Fibroblast of pulmonary artery (primary cell): ENCODE measurements at regions not wholly inside any gene's neighbourhood (a gene's known extent, or its start where the extent isn't known, plus 50 kb on each side); places are given as distances from the start of the nearest gene placed in this dataset.

ENCODE experiments used
- DNase-seq: peaks from one replicate; pipeline ENCODE4 v3.0.0-alpha.2; 2010; ENCODE audit warnings: low read depth
- H3K4me3 ChIP-seq: replicated peaks from 2 replicates; pipeline ENCODE4 v1.5.1; 2011; ENCODE audit warnings: low read depth, mild to moderate bottlenecking, control low read depth, low read length, moderate library complexity
- CTCF ChIP-seq: IDR thresholded peaks from 2 replicates; pipeline ENCODE4 v1.5.1; 2011; ENCODE audit warnings: mild to moderate bottlenecking, control low read depth, low read length, inconsistent platforms; ENCODE audit errors: missing control alignments

- H3K4me3 ChIP-seq, result no peak overlapping the region
- TF ChIP-seq CTCF, result no peak
- no peak for DNase-seq
These were observed 132.3 kb upstream of the RPL38 start for GRCh38 chr17:74070998-74071679.

GRCh38 chr17:74072340-74072739, 131.1 kb upstream of the RPL38 start:
- H3K4me3 ChIP-seq, result no peak overlapping the region
- TF ChIP-seq CTCF, result no peak
- no peak for DNase-seq

- no peak for DNase-seq
- no peak for TF ChIP-seq CTCF
- no peak overlapping the region for H3K4me3 ChIP-seq
These were observed 127.0 kb upstream of the RPL38 start for GRCh38 chr17:74076446-74076845.

GRCh38 chr17:74077231-74077630, 126.2 kb upstream of the RPL38 start:
- DNase-seq, result no peak
- no peak overlapping the region for H3K4me3 ChIP-seq
- TF ChIP-seq CTCF, result no peak

- no peak for TF ChIP-seq CTCF
- DNase-seq, result no peak
- no peak overlapping the region for H3K4me3 ChIP-seq
These were observed 125.0 kb upstream of the RPL38 start for GRCh38 chr17:74078363-74078941.

- H3K4me3 ChIP-seq, result no peak overlapping the region
- no peak for DNase-seq
- no peak for TF ChIP-seq CTCF
These were observed 123.8 kb upstream of the RPL38 start for GRCh38 chr17:74079537-74080300.
